HCT116 (cell line): ENCODE measurements at regions not wholly inside any gene's neighbourhood (a gene's known extent, or its start where the extent isn't known, plus 50 kb on each side); places are given as distances from the start of the nearest gene placed in this dataset.

ENCODE experiments used
- ATAC-seq: fragments of 200-7000 bp; cut with Tn5 transposase; 2 replicates; pipeline ENCODE4 v1.9.1; 2020; ENCODE audit warnings: mild to moderate bottlenecking, moderate library complexity
- BruUV-seq: library from RNA; stranded (reverse); fragments of 400-500 nt; replicated peaks from 2 replicates; lab custom pipeline; 2021; lab: Mats Ljungman, UMichigan
- CTCF ChIA-PET: fragments of 300-600 bp; sonication (Branson Sonifier 250); formaldehyde crosslinking; loops from one replicate; lab custom pipeline; 2021; ENCODE audit warnings: antibody characterized with exemption; lab: Charles Lee
- POLR2A ChIA-PET: fragments of 300-600, 350-600 bp; sonication (Branson Sonifier 250); formaldehyde crosslinking; loops from one replicate; lab custom pipeline; 2021; ENCODE audit warnings: antibody characterized with exemption; lab: Charles Lee
- RAD21 ChIA-PET, 2 experiments: fragments of 300-600 bp; sonication (Branson Sonifier 250); formaldehyde crosslinking; loops; one replicate each; lab custom pipeline; 2023; ENCODE audit warnings: low total read pairs in 2 of 2; ENCODE audit not compliant: uncharacterized antibody in 2 of 2, unreplicated experiment in 2 of 2, low non-redundant PET in 1 of 2; lab: Charles Lee
- DNase-seq: peaks from one replicate; pipeline ENCODE4 v3.0.0-alpha.2; 2010; ENCODE audit warnings: low read depth, low spot score
- H2AFZ ChIP-seq: fragments of 200-600 bp; shearing (Covaris generic), sonication (generic); 2 replicates; pipeline ENCODE4 v1.6.1; 2017; ENCODE audit warnings: low read depth, mixed run types, mixed read lengths, antibody characterized with exemption, low read length; ENCODE audit not compliant: poor library complexity, severe bottlenecking
- H3K27ac ChIP-seq: 2 replicates; pipeline ENCODE4 v1.5.1; 2012; ENCODE audit warnings: low read depth, low read length
- H3K27me3 ChIP-seq: fragments of 200-600 bp; sonication (generic); 2 replicates; pipeline ENCODE4 v1.6.1; 2016; ENCODE audit warnings: mixed run types, low read length, mixed read lengths; ENCODE audit not compliant: insufficient read depth
- H3K36me3 ChIP-seq, 2 experiments: fragments of 200-500 bp in 1 of 2; fragments of 200-600 bp in 1 of 2; sonication (Bioruptor generic) in 1 of 2; sonication (generic) in 1 of 2; 2 replicates each; pipeline versions ENCODE4 v1.5.1 to v1.6.1; 2014 to 2016; ENCODE audit warnings: low read length in 2 of 2, inconsistent platforms in 1 of 2, mixed read lengths in 1 of 2, mixed run types in 1 of 2; ENCODE audit not compliant: insufficient read depth in 2 of 2, control insufficient read depth in 1 of 2
- H3K4me1 ChIP-seq, 2 experiments: fragments of 200-600 bp in 1 of 2; sonication (generic) in 1 of 2; 2 replicates each; pipeline versions ENCODE4 v1.5.1 to v1.6.1; 2012 to 2017; ENCODE audit warnings: low read length in 2 of 2, inconsistent platforms in 1 of 2, mild to moderate bottlenecking in 1 of 2, mixed read lengths in 1 of 2, mixed run types in 1 of 2, moderate library complexity in 1 of 2; ENCODE audit not compliant: insufficient read depth in 2 of 2, control insufficient read depth in 1 of 2
- H3K4me2 ChIP-seq: fragments of 200-600 bp; sonication (generic); 2 replicates; pipeline ENCODE4 v1.6.1; 2017; ENCODE audit warnings: mixed run types, low read length, mixed read lengths
- H3K4me3 ChIP-seq, 2 experiments: fragments of 200-600 bp in 1 of 2; sonication (generic) in 1 of 2; replicated peaks in 1 of 2; 2 replicates each; pipeline ENCODE4 v1.5.1; 2011 to 2016; ENCODE audit warnings: low read length in 2 of 2, control low read depth in 1 of 2, low read depth in 1 of 2, mild to moderate bottlenecking in 1 of 2, mixed read lengths in 1 of 2, mixed run types in 1 of 2
- H3K79me2 ChIP-seq: fragments of 200-600 bp; sonication (generic); 2 replicates; pipeline ENCODE4 v1.6.1; 2017; ENCODE audit warnings: mild to moderate bottlenecking, mixed run types, low read length, moderate library complexity, mixed read lengths; ENCODE audit not compliant: insufficient read depth
- H3K9ac ChIP-seq: fragments of 200-600 bp; sonication (generic); 2 replicates; pipeline ENCODE4 v1.6.1; 2016; ENCODE audit warnings: low read length, mixed read lengths
- H3K9me2 ChIP-seq: fragments of 200-600 bp; sonication (generic), shearing (Covaris generic); 2 replicates; pipeline ENCODE4 v1.6.1; 2017; ENCODE audit warnings: mixed run types, mild to moderate bottlenecking, moderate library complexity; ENCODE audit not compliant: insufficient read depth
- H3K9me3 ChIP-seq, 2 experiments: fragments of 200-500 bp in 1 of 2; fragments of 200-600 bp in 1 of 2; sonication (Bioruptor generic) in 1 of 2; sonication (generic) in 1 of 2; 2 replicates each; pipeline ENCODE4 v1.6.1; 2014 to 2017; ENCODE audit warnings: low read length in 2 of 2, mixed read lengths in 2 of 2, inconsistent platforms in 1 of 2, low read depth in 1 of 2, mild to moderate bottlenecking in 1 of 2, mixed run types in 1 of 2, moderate library complexity in 1 of 2; ENCODE audit not compliant: control insufficient read depth in 1 of 2, insufficient read depth in 1 of 2
- H4K20me1 ChIP-seq: fragments of 200-600 bp; sonication (generic), shearing (Covaris generic); 2 replicates; pipeline ENCODE4 v1.6.1; 2017; ENCODE audit warnings: mixed run types, mild to moderate bottlenecking, moderate library complexity; ENCODE audit not compliant: insufficient read depth
- CEBPB ChIP-seq: IDR thresholded peaks from 2 replicates; pipeline ENCODE4 v1.6.1; 2012; ENCODE audit warnings: low read depth
- EZH2 ChIP-seq: fragments of 200-600 bp; sonication (generic); IDR thresholded peaks from 2 replicates; pipeline ENCODE4 v1.6.1; 2017; ENCODE audit warnings: antibody characterized with exemption, mixed run types
- EZH2phosphoT487 ChIP-seq: fragments of 200-600 bp; IDR thresholded peaks from 2 replicates; pipeline ENCODE4 v1.6.1; 2018; ENCODE audit warnings: antibody characterized with exemption, borderline replicate concordance
- JUND ChIP-seq: IDR thresholded peaks from 2 replicates; pipeline ENCODE4 v1.6.1; 2012
- YY1 ChIP-seq: IDR thresholded peaks from 2 replicates; pipeline ENCODE4 v1.6.1; 2011; ENCODE audit warnings: low read length, low read depth, moderate library complexity, mild to moderate bottlenecking; ENCODE audit not compliant: insufficient replicate concordance; ENCODE audit errors: extremely low read depth
- ZNF274 ChIP-seq: fragments of 200-500 bp; sonication (Bioruptor generic); IDR thresholded peaks from 2 replicates; pipeline ENCODE4 v1.6.1; 2014; ENCODE audit warnings: mild to moderate bottlenecking, low read depth, low read length, inconsistent platforms
- intact Hi-C: fragments of 100-400 bp; cut with micrococcal nuclease; formaldehyde crosslinking; loops from 2 replicates; pipeline ENCODE4 v1.10.0; 2022
- TF ChIP-seq, protein P1 (sequence below): IDR thresholded peaks from 2 replicates; pipeline ENCODE4 v1.6.1; 2012; ENCODE audit warnings: low read depth
- TF ChIP-seq, protein P2 (sequence below): IDR thresholded peaks from 2 replicates; pipeline ENCODE4 v1.6.1; 2011; ENCODE audit warnings: mild to moderate bottlenecking, low read length, moderate library complexity; ENCODE audit not compliant: insufficient replicate concordance; ENCODE audit errors: extremely low read depth
- TF ChIP-seq, protein P3 (sequence below): IDR thresholded peaks from 2 replicates; pipeline ENCODE4 v1.6.1; 2012

DNA sequence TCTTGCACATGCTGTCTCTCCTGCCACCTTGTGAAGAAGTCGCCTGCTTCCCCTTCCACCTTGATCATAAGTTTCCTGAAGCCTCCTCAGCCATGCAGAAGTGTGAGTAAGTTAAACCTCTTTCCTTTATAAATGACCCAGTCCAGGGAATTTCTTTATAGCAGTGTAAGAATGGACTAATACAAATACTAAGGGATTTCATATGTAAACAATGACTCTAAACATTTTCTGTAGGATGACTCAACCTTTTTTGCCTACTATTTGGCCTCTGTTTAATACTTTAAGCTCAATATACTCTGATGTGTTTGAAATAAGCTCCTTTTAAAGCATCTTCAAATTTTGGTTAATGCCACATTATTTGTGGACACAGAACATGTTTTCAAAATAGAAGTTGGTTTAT lies 813.5 kb upstream of the SLIT2 start:
- no peak for ATAC-seq
- intact Hi-C loops: no loop called here
- RAD21 ChIA-PET: no interaction called here
- Histone ChIP-seq H2AFZ (no peak overlapping the region), H3K79me2 (no peaks in the 10 kb centered on the region)
- TF ChIP-seq, protein P1, sequence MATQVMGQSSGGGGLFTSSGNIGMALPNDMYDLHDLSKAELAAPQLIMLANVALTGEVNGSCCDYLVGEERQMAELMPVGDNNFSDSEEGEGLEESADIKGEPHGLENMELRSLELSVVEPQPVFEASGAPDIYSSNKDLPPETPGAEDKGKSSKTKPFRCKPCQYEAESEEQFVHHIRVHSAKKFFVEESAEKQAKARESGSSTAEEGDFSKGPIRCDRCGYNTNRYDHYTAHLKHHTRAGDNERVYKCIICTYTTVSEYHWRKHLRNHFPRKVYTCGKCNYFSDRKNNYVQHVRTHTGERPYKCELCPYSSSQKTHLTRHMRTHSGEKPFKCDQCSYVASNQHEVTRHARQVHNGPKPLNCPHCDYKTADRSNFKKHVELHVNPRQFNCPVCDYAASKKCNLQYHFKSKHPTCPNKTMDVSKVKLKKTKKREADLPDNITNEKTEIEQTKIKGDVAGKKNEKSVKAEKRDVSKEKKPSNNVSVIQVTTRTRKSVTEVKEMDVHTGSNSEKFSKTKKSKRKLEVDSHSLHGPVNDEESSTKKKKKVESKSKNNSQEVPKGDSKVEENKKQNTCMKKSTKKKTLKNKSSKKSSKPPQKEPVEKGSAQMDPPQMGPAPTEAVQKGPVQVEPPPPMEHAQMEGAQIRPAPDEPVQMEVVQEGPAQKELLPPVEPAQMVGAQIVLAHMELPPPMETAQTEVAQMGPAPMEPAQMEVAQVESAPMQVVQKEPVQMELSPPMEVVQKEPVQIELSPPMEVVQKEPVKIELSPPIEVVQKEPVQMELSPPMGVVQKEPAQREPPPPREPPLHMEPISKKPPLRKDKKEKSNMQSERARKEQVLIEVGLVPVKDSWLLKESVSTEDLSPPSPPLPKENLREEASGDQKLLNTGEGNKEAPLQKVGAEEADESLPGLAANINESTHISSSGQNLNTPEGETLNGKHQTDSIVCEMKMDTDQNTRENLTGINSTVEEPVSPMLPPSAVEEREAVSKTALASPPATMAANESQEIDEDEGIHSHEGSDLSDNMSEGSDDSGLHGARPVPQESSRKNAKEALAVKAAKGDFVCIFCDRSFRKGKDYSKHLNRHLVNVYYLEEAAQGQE: no peak
- no peak for TF ChIP-seq EZH2
- TF ChIP-seq EZH2phosphoT487: no peak
- TF ChIP-seq YY1: no peak
- no peak for TF ChIP-seq JUND
- TF ChIP-seq, all 23 proteins: peak for 0
- no peak overlapping the region for H3K4me2 ChIP-seq
- no peak overlapping the region for H3K4me3 ChIP-seq
- H3K9me2 ChIP-seq: no peaks in the 10 kb centered on the region
- no peak overlapping the region for H3K9ac ChIP-seq
- CTCF ChIA-PET: no interaction called here
- no peak for DNase-seq
- POLR2A ChIA-PET: interaction anchor here (0.9 kb wide), 1 partner anchor 331 kb away, joined by 3 read pairs; no protein-coding TSS in a partner anchor
- no peaks in the 10 kb centered on the region for H3K36me3 ChIP-seq
- BruUV-seq: no TSS peak
- H4K20me1 ChIP-seq: no peaks in the 10 kb centered on the region
- no peaks in the 10 kb centered on the region for H3K4me1 ChIP-seq
- no peak overlapping the region for H3K27ac ChIP-seq
- no peaks in the 10 kb centered on the region for H3K27me3 ChIP-seq
- peaks cover 0 to 7% of the 10 kb centered on the region in 2 experiments; a peak in 1 of 4 replicates for H3K9me3 ChIP-seq

DNA sequence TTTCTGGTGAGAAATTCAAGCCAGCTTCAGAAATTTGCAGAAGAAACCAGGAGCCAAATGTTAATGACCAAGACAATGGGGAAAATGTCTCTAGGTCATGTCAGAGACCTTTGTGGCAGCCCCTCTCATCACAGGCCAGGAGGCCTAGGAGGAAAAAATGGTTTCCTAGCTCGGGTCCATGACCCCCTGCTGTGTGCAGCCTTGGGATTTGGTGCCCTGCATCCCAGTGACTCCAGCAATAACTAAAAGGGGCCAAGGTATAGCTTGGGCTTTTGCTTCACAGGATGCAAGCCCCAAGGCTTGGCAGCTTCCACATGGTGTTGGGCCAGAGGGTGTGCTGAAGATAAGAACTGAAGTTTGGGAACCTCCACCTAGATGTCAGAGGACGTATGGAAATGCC lies 814.7 kb upstream of the SLIT2 start:
- CTCF ChIA-PET: no interaction called here
- no peaks in the 10 kb centered on the region for H3K4me1 ChIP-seq
- TF ChIP-seq, protein P1: no peak
- no peak for TF ChIP-seq YY1
- TF ChIP-seq, protein P2, sequence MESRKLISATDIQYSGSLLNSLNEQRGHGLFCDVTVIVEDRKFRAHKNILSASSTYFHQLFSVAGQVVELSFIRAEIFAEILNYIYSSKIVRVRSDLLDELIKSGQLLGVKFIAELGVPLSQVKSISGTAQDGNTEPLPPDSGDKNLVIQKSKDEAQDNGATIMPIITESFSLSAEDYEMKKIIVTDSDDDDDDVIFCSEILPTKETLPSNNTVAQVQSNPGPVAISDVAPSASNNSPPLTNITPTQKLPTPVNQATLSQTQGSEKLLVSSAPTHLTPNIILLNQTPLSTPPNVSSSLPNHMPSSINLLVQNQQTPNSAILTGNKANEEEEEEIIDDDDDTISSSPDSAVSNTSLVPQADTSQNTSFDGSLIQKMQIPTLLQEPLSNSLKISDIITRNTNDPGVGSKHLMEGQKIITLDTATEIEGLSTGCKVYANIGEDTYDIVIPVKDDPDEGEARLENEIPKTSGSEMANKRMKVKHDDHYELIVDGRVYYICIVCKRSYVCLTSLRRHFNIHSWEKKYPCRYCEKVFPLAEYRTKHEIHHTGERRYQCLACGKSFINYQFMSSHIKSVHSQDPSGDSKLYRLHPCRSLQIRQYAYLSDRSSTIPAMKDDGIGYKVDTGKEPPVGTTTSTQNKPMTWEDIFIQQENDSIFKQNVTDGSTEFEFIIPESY: no peak
- TF ChIP-seq, protein P3, sequence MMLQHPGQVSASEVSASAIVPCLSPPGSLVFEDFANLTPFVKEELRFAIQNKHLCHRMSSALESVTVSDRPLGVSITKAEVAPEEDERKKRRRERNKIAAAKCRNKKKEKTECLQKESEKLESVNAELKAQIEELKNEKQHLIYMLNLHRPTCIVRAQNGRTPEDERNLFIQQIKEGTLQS: no peak
- no peak for TF ChIP-seq ZNF274
- TF ChIP-seq CEBPB: no peak

More for the DNA sequence above, 814.7 kb upstream of the SLIT2 start:
- DNase-seq: no peak
- Histone ChIP-seq H3K4me2 (no peak overlapping the region), H3K9me3 (peaks cover 0 to 7% of the 10 kb centered on the region in 2 experiments; a peak in 1 of 4 replicates), H4K20me1 (no peaks in the 10 kb centered on the region), H3K27ac (no peak overlapping the region), H3K9me2 (no peaks in the 10 kb centered on the region), H3K79me2 (no peaks in the 10 kb centered on the region), H3K27me3 (no peaks in the 10 kb centered on the region), H3K9ac (no peak overlapping the region), H3K36me3 (no peaks in the 10 kb centered on the region), H3K4me3 (no peak overlapping the region), H2AFZ (no peak overlapping the region)
- RAD21 ChIA-PET: no interaction called here
- BruUV-seq: no TSS peak
- POLR2A ChIA-PET: no interaction called here
- intact Hi-C loops: no loop called here
- no peak for ATAC-seq
